K562 (cell line): ENCODE measurements at regions not wholly inside any gene's neighbourhood (a gene's known extent, or its start where the extent isn't known, plus 50 kb on each side); places are given as distances from the start of the nearest gene placed in this dataset.
A peak's percentile ranks its signal among the peaks of the same experiment; 100 is the strongest.

ENCODE experiments used
- ATAC-seq: fragments of 200-7000 bp; cut with Tn5 transposase; 3 replicates; pipeline ENCODE4 v1.9.1; 2020; ENCODE audit warnings: moderate library complexity
- BruUV-seq: library from RNA; stranded (reverse); fragments of 400-500 nt; replicated peaks from 2 replicates; lab custom pipeline; 2021; lab: Mats Ljungman, UMichigan
- CTCF ChIA-PET: fragments of 300-600 bp; formaldehyde crosslinking; extraction: SDS; loops from one replicate; lab custom pipeline; 2021; ENCODE audit warnings: low intra/inter-chr PET ratio; lab: Yijun Ruan, JAX
- POLR2A ChIA-PET: fragments of 300-600, 350-650 bp; sonication (Branson Sonifier 250); formaldehyde crosslinking; extraction: SDS; loops from one replicate; lab custom pipeline; 2021; ENCODE audit warnings: antibody characterized with exemption, inconsistent platforms; lab: Yijun Ruan, JAX
- DNase-seq, 4 experiments: peaks; one replicate each; pipeline versions ENCODE4 v3.0.0 to v3.0.0-alpha.2; 2011 to 2018; ENCODE audit warnings: low spot score in 3 of 4, mixed read lengths in 3 of 4; ENCODE audit errors: extremely low read depth in 1 of 4
- FAIRE-seq: peaks from 2 replicates; lab custom pipeline; 2011; peaks lifted over from hg19 to GRCh38; lab: Jason Lieb, UNC
- H2AFZ ChIP-seq: 2 replicates; pipeline ENCODE4 v1.6.0; 2011; ENCODE audit warnings: low read depth, low read length, control low read depth, inconsistent platforms
- H3K27ac ChIP-seq: fragments of 200-600 bp; 3 replicates; pipeline ENCODE4 v1.8.0; 2011; ENCODE audit warnings: low read depth, mild to moderate bottlenecking, control low read depth, inconsistent platforms, low read length, moderate library complexity, mixed read lengths; ENCODE audit errors: extremely low read depth
- H3K27me3 ChIP-seq, 2 experiments: fragments of 300-600 bp in 1 of 2; 2 replicates in 1 of 2; 3 replicates in 1 of 2; pipeline versions ENCODE4 v1.6.0 to v1.8.0; 2011; ENCODE audit warnings: inconsistent platforms in 2 of 2, low read length in 2 of 2, mild to moderate bottlenecking in 1 of 2, mixed read lengths in 1 of 2, moderate library complexity in 1 of 2; ENCODE audit not compliant: control insufficient read depth in 2 of 2, insufficient read depth in 2 of 2
- H3K36me3 ChIP-seq: fragments of 300-600 bp; 3 replicates; pipeline ENCODE4 v1.8.0; 2011; ENCODE audit warnings: mild to moderate bottlenecking, low read length, inconsistent platforms; ENCODE audit not compliant: control insufficient read depth, insufficient read depth
- H3K4me1 ChIP-seq, 2 experiments: fragments of 200-600 bp in 1 of 2; replicated peaks in 1 of 2; 2 replicates in 1 of 2; 3 replicates in 1 of 2; pipeline versions ENCODE4 v1.5.1 to v1.8.0; 2011; ENCODE audit warnings: inconsistent platforms in 2 of 2, low read length in 2 of 2, mild to moderate bottlenecking in 1 of 2, mixed read lengths in 1 of 2, moderate library complexity in 1 of 2; ENCODE audit not compliant: control insufficient read depth in 2 of 2, insufficient read depth in 2 of 2
- H3K4me2 ChIP-seq: 2 replicates; pipeline ENCODE4 v1.6.1; 2011; ENCODE audit warnings: low read length, control low read depth, inconsistent platforms, mixed read lengths; ENCODE audit not compliant: insufficient read depth
- H3K4me3 ChIP-seq: fragments of 200-600 bp; sonication (generic), shearing (Covaris generic); 2 replicates; pipeline ENCODE4 v1.5.1; 2016; ENCODE audit warnings: control low read depth, inconsistent platforms
- H3K79me2 ChIP-seq: fragments of 200-600 bp; 3 replicates; pipeline ENCODE4 v1.8.0; 2011; ENCODE audit warnings: low read length, inconsistent platforms; ENCODE audit not compliant: control insufficient read depth, insufficient read depth
- H3K9ac ChIP-seq, 2 experiments: 2 replicates each; pipeline versions ENCODE4 v1.6.0 to v1.6.1; 2011; ENCODE audit warnings: low read depth in 2 of 2, low read length in 2 of 2, control low read depth in 1 of 2, inconsistent platforms in 1 of 2, mild to moderate bottlenecking in 1 of 2, mixed read lengths in 1 of 2; ENCODE audit not compliant: insufficient read depth in 1 of 2
- H3K9me1 ChIP-seq: one replicate; pipeline ENCODE4 v1.6.0; 2011; ENCODE audit warnings: inconsistent platforms, mild to moderate bottlenecking, low read length, moderate library complexity; ENCODE audit not compliant: control insufficient read depth, insufficient read depth
- H3K9me3 ChIP-seq: replicated peaks from 2 replicates; pipeline ENCODE4 v1.5.1; 2011; ENCODE audit warnings: low read depth, low read length, inconsistent platforms; ENCODE audit not compliant: control insufficient read depth, insufficient read depth
- H4K20me1 ChIP-seq: replicated peaks from 2 replicates; pipeline ENCODE4 v1.6.1; 2011; ENCODE audit warnings: low read length, inconsistent platforms, mixed read lengths; ENCODE audit not compliant: control insufficient read depth, insufficient read depth
- ARID1B ChIP-seq: fragments of 450-650 bp; IDR thresholded peaks from 2 replicates; pipeline ENCODE4 v1.6.1; 2016; ENCODE audit warnings: antibody characterized with exemption, mild to moderate bottlenecking, inconsistent platforms
- KAT7 ChIP-seq: sonication (generic); formaldehyde crosslinking; IDR thresholded peaks from 2 replicates; pipeline ENCODE4 v1.8.0; 2022; ENCODE audit warnings: missing genetic modification reagents, mild to moderate bottlenecking, borderline replicate concordance
- PTTG1 ChIP-seq: fragments of 450-650 bp; IDR thresholded peaks from 2 replicates; pipeline ENCODE4 v1.6.1; 2016; ENCODE audit warnings: low read depth, mild to moderate bottlenecking, missing genetic modification characterization, missing compliant biosample characterization
- RBM25 ChIP-seq: fragments of 200-400 bp; formaldehyde crosslinking; IDR thresholded peaks from 2 replicates; pipeline ENCODE4 v1.6.1; 2018; ENCODE audit warnings: low read length, low read depth, moderate library complexity; ENCODE audit not compliant: severe bottlenecking
- ZNF395 ChIP-seq: fragments of 200-800 bp; sonication (Bioruptor generic); IDR thresholded peaks from 2 replicates; pipeline ENCODE4 v1.6.1; 2017; ENCODE audit warnings: missing genetic modification characterization, missing compliant biosample characterization
- WGBS: fragments of 100-300 bp; shearing (Covaris generic); methylation state at CpG from one replicate; pipeline ENCODE4 v1.1.6; 2016; ENCODE audit warnings: low coverage, mixed read lengths; ENCODE audit not compliant: insufficient coverage; ENCODE audit errors: missing lambda C conversion rate; 5-methylcytosine and 5-hydroxymethylcytosine counted together
- in situ Hi-C: fragments of 300-500 bp; cut with MboI; formaldehyde crosslinking; loops from 4 replicates; pipeline ENCODE4 v1.15.0; 2018; ENCODE audit warnings: inconsistent platforms, mixed read lengths
- intact Hi-C: fragments of 100-400 bp; cut with micrococcal nuclease; formaldehyde crosslinking; loops from 2 replicates; pipeline ENCODE4 v1.14.2; 2022
- TF ChIP-seq, protein P1 (sequence below): fragments of 450-650 bp; IDR thresholded peaks from 2 replicates; pipeline ENCODE4 v1.6.1; 2016; ENCODE audit warnings: antibody characterized with exemption

- no peak overlapping the region for H2AFZ ChIP-seq
- no peaks in the 10 kb centered on the region for H3K9me1 ChIP-seq
- TF ChIP-seq RBM25 = peak; percentile 56
- no peak for TF ChIP-seq KAT7 (CRISPR knock-in tag)
- TF ChIP-seq PTTG1 (tag) = no peak
- TF ChIP-seq ZNF395 (CRISPR knock-in tag) = no peak
- no peak for TF ChIP-seq ARID1B
- TF ChIP-seq, protein P1, sequence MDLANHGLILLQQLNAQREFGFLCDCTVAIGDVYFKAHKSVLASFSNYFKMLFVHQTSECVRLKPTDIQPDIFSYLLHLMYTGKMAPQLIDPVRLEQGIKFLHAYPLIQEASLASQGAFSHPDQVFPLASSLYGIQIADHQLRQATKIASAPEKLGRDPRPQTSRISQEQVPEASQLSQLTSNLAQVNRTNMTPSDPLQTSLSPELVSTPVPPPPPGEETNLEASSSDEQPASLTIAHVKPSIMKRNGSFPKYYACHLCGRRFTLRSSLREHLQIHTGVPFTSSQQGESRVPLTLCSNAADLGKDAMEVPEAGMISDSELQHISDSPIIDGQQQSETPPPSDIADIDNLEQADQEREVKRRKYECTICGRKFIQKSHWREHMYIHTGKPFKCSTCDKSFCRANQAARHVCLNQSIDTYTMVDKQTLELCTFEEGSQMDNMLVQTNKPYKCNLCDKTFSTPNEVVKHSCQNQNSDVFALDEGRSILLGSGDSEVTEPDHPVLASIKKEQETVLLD = no peak
- ATAC-seq = no peak
- no peaks in the 10 kb centered on the region for H3K36me3 ChIP-seq
- CTCF ChIA-PET = interaction anchor here (0.7 to 1.8 kb wide), 3 partner anchors 123 to 1035 kb away, joined by 3 to 6 read pairs (median 3); no protein-coding TSS in a partner anchor
- no peak for FAIRE-seq
- no peaks in the 10 kb centered on the region for H3K79me2 ChIP-seq
- H3K9me3 ChIP-seq = no peaks in the 10 kb centered on the region
- intact Hi-C loops = loop anchor here (2.0 to 10.0 kb wide), 3 partner anchors 152 to 530 kb away; no protein-coding TSS in a partner anchor
- 0 out of 2 replicates have a peak, but pooled peaks cover 3% of the 10 kb centered on the region for H4K20me1 ChIP-seq
- POLR2A ChIA-PET = no interaction called here
- H3K4me1 ChIP-seq = no peaks in the 10 kb centered on the region
- H3K27me3 ChIP-seq = no peaks in the 10 kb centered on the region
- in situ Hi-C loops = loop anchor here (25.0 kb wide), 1 partner anchor 1038 kb away; no protein-coding TSS in a partner anchor
- BruUV-seq = no TSS peak
- 4% methylated on average over 2 of the region's 2 CpGs for WGBS
- no peak for DNase-seq
- H3K9ac ChIP-seq = no peak overlapping the region
- no peak overlapping the region for H3K4me3 ChIP-seq
- H3K4me2 ChIP-seq = no peak overlapping the region
- H3K27ac ChIP-seq = no peak overlapping the region
These were observed 186.8 kb downstream of the QDPR start for GRCh38 chr4:17325098-17325497.
